Stomach smooth muscle (tissue), 2 donors: ENCODE measurements at regions not wholly inside any gene's neighbourhood (a gene's known extent, or its start where the extent isn't known, plus 50 kb on each side); places are given as distances from the start of the nearest gene placed in this dataset.
"Not testable (repeated sequence)": the region's sequence is repeated elsewhere in the genome, so short reads cannot be mapped to it uniquely, and the experiment has no call there.

Source experiments
- H3K27ac ChIP-seq: one replicate; pipeline ENCODE4 v1.7.0; 2013; ENCODE audit warnings: mild to moderate bottlenecking, low read length, inconsistent platforms
- H3K27me3 ChIP-seq, 2 donors: one replicate each; pipeline ENCODE4 v1.7.0; 2013; ENCODE audit warnings: low read length in 2 of 2; ENCODE audit not compliant: insufficient read depth in 2 of 2, control insufficient read depth in 1 of 2
- H3K36me3 ChIP-seq, 2 donors: one replicate each; pipeline ENCODE4 v1.7.0; 2013; ENCODE audit warnings: low read length in 2 of 2; ENCODE audit not compliant: control insufficient read depth in 2 of 2, insufficient read depth in 2 of 2
- H3K4me1 ChIP-seq: one replicate; pipeline ENCODE4 v1.7.0; 2013; ENCODE audit warnings: low read length; ENCODE audit not compliant: control insufficient read depth, insufficient read depth
- H3K4me3 ChIP-seq, 2 donors: one replicate each; pipeline ENCODE4 v1.7.0; 2013; ENCODE audit warnings: low read length in 2 of 2
- H3K9ac ChIP-seq, 2 donors: one replicate each; pipeline ENCODE4 v1.7.0; 2013; ENCODE audit warnings: low read length in 2 of 2, mild to moderate bottlenecking in 1 of 2
- H3K9me3 ChIP-seq, 2 donors: one replicate each; pipeline ENCODE4 v1.7.0; 2013; ENCODE audit warnings: low read length in 2 of 2; ENCODE audit not compliant: control insufficient read depth in 2 of 2
- donor health status: healthy.
- donor health status: Pancreatic carcinoma.

- Histone ChIP-seq H3K36me3 (no peaks in the 10 kb centered on the region), H3K27ac (no peak overlapping the region), H3K4me1 (no peaks in the 10 kb centered on the region), H3K4me3 (no peak overlapping the region), H3K9me3 (peaks cover 0 to 3% of the 10 kb centered on the region in 2 donors), H3K9ac (no peak overlapping the region), H3K27me3 (no peaks in the 10 kb centered on the region)
Measured at GRCh38 chr9:30574355-30575151, 1809.9 kb upstream of the ACO1 start.

GRCh38 chr9:30575218-30575617, 1809.2 kb upstream of the ACO1 start:
- Histone ChIP-seq H3K9me3 (peaks cover 0 to 3% of the 10 kb centered on the region in 2 donors), H3K27me3 (no peaks in the 10 kb centered on the region), H3K9ac (no peak overlapping the region), H3K4me3 (no peak overlapping the region), H3K27ac (no peak overlapping the region), H3K4me1 (no peaks in the 10 kb centered on the region), H3K36me3 (no peaks in the 10 kb centered on the region)

GRCh38 chr9:30575691-30576090, 1808.8 kb upstream of the ACO1 start:
- H3K27ac ChIP-seq = no peak overlapping the region
- H3K4me1 ChIP-seq = no peaks in the 10 kb centered on the region
- H3K4me3 ChIP-seq = no peak overlapping the region

GRCh38 chr9:30579810-30580209, 1804.6 kb upstream of the ACO1 start:
- Histone ChIP-seq H3K27me3 (no peaks in the 10 kb centered on the region), H3K9ac (no peak overlapping the region), H3K4me3 (no peak overlapping the region), H3K36me3 (no peaks in the 10 kb centered on the region), H3K9me3 (peaks cover 0 to 3% of the 10 kb centered on the region in 2 donors), H3K4me1 (no peaks in the 10 kb centered on the region), H3K27ac (no peak overlapping the region)

More at GRCh38 chr9:30575691-30576090, 1808.8 kb upstream of the ACO1 start:
- H3K27me3 ChIP-seq = no peaks in the 10 kb centered on the region
- peaks cover 0 to 3% of the 10 kb centered on the region in 2 donors for H3K9me3 ChIP-seq
- H3K9ac ChIP-seq = no peak overlapping the region
- H3K36me3 ChIP-seq = no peaks in the 10 kb centered on the region

DNA sequence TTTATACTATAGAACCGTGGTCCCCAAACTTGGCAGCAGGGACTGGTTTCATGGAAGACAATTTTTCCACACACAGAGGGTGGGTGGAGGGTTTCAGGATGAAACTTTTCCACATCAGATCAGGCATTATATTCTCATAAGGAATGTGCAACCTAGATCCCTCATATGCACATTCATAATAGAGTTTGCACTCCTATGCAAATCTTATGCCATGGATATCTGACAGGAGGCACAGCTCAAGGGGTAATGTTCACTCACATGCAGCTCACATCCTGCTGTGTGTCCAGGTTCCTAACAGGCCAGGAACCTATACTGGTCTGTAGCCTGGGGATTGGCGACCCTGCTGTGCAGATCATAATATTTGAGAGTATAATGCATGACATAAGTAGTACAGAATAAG, 1802.2 kb upstream of the ACO1 start:
- no peaks in the 10 kb centered on the region for H3K27me3 ChIP-seq
- H3K27ac ChIP-seq = no peak overlapping the region
- no peaks in the 10 kb centered on the region for H3K9me3 ChIP-seq
- H3K4me1 ChIP-seq = no peaks in the 10 kb centered on the region
- no peak overlapping the region for H3K9ac ChIP-seq
- no peak overlapping the region for H3K4me3 ChIP-seq
- H3K36me3 ChIP-seq = no peaks in the 10 kb centered on the region

DNA sequence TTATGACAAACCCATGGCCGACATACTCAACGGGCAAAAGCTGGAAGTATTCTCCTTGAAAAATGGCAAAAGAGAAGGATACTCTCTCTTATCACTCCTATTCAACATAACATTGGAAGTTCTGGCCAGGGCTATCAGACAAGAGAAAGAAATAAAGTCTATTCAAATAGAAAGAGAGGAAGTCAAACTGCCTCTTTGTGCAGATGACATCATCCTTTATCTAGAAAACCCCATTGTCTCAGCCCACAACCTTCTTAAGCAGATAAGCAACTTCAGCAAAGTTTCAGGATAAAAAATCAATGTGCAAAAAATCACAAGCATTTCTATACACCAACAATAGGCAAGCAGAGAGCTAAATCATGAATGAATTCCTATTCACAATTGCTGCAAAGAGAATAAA, 1799.9 kb upstream of the ACO1 start:
- Histone ChIP-seq H3K27ac (no peak overlapping the region), H3K36me3 (no peaks in the 10 kb centered on the region), H3K4me3 (no peak overlapping the region), H3K9ac (no peak overlapping the region), H3K9me3 (no peaks in the 10 kb centered on the region), H3K27me3 (no peaks in the 10 kb centered on the region), H3K4me1 (no peaks in the 10 kb centered on the region)

- Histone ChIP-seq H3K27ac (no peak overlapping the region), H3K9ac (no peak overlapping the region), H3K4me1 (no peaks in the 10 kb centered on the region), H3K36me3 (no peaks in the 10 kb centered on the region), H3K27me3 (no peaks in the 10 kb centered on the region), H3K9me3 (no peaks in the 10 kb centered on the region), H3K4me3 (no peak overlapping the region)
Measured at GRCh38 chr9:30591461-30591860, 1793.0 kb upstream of the ACO1 start.

GRCh38 chr9:30597608-30598007, 1786.8 kb upstream of the ACO1 start:
- Histone ChIP-seq H3K4me3 (no peak overlapping the region), H3K9me3 (no peaks in the 10 kb centered on the region)

DNA sequence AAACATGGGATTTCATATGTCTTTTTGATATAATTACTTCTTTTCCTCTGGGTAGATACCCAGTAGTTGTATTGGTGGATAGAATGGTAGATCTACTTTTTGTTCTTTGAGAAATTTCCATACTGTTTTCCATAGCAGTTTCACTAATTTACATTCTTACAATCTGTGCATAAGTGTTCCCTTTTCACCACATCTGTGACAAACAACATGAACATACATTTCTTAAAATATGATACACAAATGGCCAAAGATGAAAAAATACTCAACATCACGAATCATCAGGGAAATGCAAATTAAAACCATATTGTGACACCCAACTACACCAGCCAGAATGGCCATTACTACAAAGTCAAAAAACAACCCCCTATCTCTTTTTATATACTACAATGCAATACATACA, 1778.5 kb upstream of the ACO1 start:
- Histone ChIP-seq H3K36me3 (no peaks in the 10 kb centered on the region), H3K4me3 (no peak overlapping the region), H3K9ac (no peak overlapping the region), H3K9me3 (no peaks in the 10 kb centered on the region), H3K27me3 (no peaks in the 10 kb centered on the region), H3K27ac (no peak overlapping the region), H3K4me1 (no peaks in the 10 kb centered on the region)

More at GRCh38 chr9:30597608-30598007, 1786.8 kb upstream of the ACO1 start:
- Histone ChIP-seq H3K36me3 (no peaks in the 10 kb centered on the region), H3K27me3 (no peaks in the 10 kb centered on the region), H3K27ac (no peak overlapping the region), H3K4me1 (no peaks in the 10 kb centered on the region), H3K9ac (no peak overlapping the region)

DNA sequence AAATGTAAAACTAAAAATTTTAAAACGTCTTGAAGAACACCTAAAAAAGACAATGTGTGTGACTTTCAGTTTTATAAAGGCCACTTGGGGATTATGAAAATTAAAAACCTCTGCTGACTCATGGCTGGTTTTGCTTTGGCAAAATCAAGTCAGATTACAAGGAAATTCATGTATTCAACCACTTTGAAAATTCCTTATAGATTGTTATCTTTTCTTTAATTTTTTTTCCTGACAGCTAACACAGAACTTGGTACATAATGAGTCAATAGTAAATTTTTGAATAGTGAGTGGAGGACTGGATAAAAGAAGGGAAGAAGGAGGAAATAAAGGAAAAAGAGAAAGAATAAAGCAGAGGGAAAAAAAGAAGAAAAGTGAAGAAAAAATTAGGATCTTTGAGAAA, 1774.7 kb upstream of the ACO1 start:
- Histone ChIP-seq H3K36me3 (no peaks in the 10 kb centered on the region), H3K9ac (no peak overlapping the region), H3K27me3 (no peaks in the 10 kb centered on the region), H3K4me3 (no peak overlapping the region), H3K9me3 (no peaks in the 10 kb centered on the region), H3K27ac (no peak overlapping the region), H3K4me1 (no peaks in the 10 kb centered on the region)

- H3K27ac ChIP-seq, H3K36me3 ChIP-seq, H3K27me3 ChIP-seq, H3K4me3 ChIP-seq, H3K9me3 ChIP-seq, H3K4me1 ChIP-seq, H3K9ac ChIP-seq: not testable (repeated sequence)
Measured at GRCh38 chr9:30616782-30617181, 1767.7 kb upstream of the ACO1 start.
